Thyroid gland (tissue), 4 donors: ENCODE measurements at regions not wholly inside any gene's neighbourhood (a gene's known extent, or its start where the extent isn't known, plus 50 kb on each side); places are given as distances from the start of the nearest gene placed in this dataset.
"Not testable (repeated sequence)": the region's sequence is repeated elsewhere in the genome, so short reads cannot be mapped to it uniquely, and the experiment has no call there.

Source experiments
- DNase-seq, 2 donors: peaks; one replicate each; pipeline ENCODE4 v3.0.0-alpha.2; 2019
- H3K27ac ChIP-seq, 3 donors: fragments of 200-600 bp; sonication (generic); 1 replicate in 2 of 3; 2 replicates in 1 of 3; pipeline ENCODE4 v1.5.1; 2016 to 2019; ENCODE audit warnings: mild to moderate bottlenecking in 1 of 3, moderate library complexity in 1 of 3
- H3K27me3 ChIP-seq: fragments of 200-600 bp; sonication (generic); one replicate; pipeline ENCODE4 v1.5.1; 2019
- H3K36me3 ChIP-seq, 2 donors: fragments of 200-600 bp; sonication (generic); one replicate each; pipeline ENCODE4 v1.5.1; 2016 to 2019
- H3K4me1 ChIP-seq, 2 donors: fragments of 200-600 bp; sonication (generic); one replicate each; pipeline ENCODE4 v1.5.1; 2017 to 2019
- H3K4me3 ChIP-seq, 3 donors: fragments of 200-600 bp; sonication (generic); replicated peaks in 1 of 3; 1 replicate in 2 of 3; 2 replicates in 1 of 3; pipeline ENCODE4 v1.5.1; 2016; ENCODE audit warnings: mild to moderate bottlenecking in 1 of 3
- H3K9me3 ChIP-seq: fragments of 200-600 bp; sonication (generic); one replicate; pipeline ENCODE4 v1.5.1; 2017
- POLR2A ChIP-seq, 2 donors: fragments of 450-650 bp; IDR thresholded peaks; one replicate each; pipeline ENCODE4 v1.6.1; 2017; ENCODE audit warnings: antibody characterized with exemption in 2 of 2, mild to moderate bottlenecking in 2 of 2, moderate library complexity in 1 of 2
- WGBS, 2 donors: methylation state at CpG; one replicate each; pipeline ENCODE4 v1.1.5; 2017; 5-methylcytosine and 5-hydroxymethylcytosine counted together
- intact Hi-C: fragments of 100-400 bp; cut with DNase I; formaldehyde crosslinking; loops from one replicate; pipeline ENCODE4 v1.15.1; 2023
- TF ChIP-seq, protein P1 (sequence below), 6 experiments: fragments of 200-600 bp in 3 of 6; fragments of 450-650 bp in 3 of 6; sonication (generic) in 3 of 6; IDR thresholded peaks; one replicate each; pipeline ENCODE4 v1.5.1; 2016 to 2019; ENCODE audit warnings: antibody characterized with exemption in 6 of 6, mild to moderate bottlenecking in 2 of 6, inconsistent platforms in 1 of 6, moderate library complexity in 1 of 6

DNA sequence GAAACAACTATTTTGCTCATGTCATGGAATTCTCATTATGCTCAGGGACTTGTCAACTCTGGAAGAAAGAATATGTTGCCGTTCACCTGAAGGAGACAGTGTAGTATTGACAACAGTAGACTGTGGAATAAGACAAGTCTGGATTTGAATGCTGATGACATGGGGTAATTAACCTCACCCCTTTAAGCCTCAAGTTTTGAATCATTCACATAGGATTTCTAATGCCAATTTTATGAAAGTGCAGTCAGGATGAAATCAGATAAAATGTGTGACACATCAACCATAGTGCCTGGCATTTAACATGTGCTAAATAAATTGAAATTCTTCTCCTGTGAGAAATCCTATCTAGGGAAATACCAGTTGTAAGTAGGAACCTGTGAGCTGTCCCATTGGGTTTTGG, 305.8 kb downstream of the KIF20B start:
- H3K4me1 ChIP-seq, result no peaks in the 10 kb centered on the region
- intact Hi-C loops, result no loop called here
- TF ChIP-seq, protein P1, sequence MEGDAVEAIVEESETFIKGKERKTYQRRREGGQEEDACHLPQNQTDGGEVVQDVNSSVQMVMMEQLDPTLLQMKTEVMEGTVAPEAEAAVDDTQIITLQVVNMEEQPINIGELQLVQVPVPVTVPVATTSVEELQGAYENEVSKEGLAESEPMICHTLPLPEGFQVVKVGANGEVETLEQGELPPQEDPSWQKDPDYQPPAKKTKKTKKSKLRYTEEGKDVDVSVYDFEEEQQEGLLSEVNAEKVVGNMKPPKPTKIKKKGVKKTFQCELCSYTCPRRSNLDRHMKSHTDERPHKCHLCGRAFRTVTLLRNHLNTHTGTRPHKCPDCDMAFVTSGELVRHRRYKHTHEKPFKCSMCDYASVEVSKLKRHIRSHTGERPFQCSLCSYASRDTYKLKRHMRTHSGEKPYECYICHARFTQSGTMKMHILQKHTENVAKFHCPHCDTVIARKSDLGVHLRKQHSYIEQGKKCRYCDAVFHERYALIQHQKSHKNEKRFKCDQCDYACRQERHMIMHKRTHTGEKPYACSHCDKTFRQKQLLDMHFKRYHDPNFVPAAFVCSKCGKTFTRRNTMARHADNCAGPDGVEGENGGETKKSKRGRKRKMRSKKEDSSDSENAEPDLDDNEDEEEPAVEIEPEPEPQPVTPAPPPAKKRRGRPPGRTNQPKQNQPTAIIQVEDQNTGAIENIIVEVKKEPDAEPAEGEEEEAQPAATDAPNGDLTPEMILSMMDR (IDR thresholded peaks at IDR 0.05), result no peak
- no peak for TF ChIP-seq POLR2A (IDR thresholded peaks at IDR 0.05)
- H3K4me3 ChIP-seq, result no peak overlapping the region
- H3K27ac ChIP-seq, result no peak overlapping the region
- DNase-seq, result no peak
- WGBS, 2 donors, result 89% methylated on average over 1 of the region's 1 CpG
- H3K27me3 ChIP-seq, result no peaks in the 10 kb centered on the region
- H3K36me3 ChIP-seq, result no peaks in the 10 kb centered on the region
- no peaks in the 10 kb centered on the region for H3K9me3 ChIP-seq

DNA sequence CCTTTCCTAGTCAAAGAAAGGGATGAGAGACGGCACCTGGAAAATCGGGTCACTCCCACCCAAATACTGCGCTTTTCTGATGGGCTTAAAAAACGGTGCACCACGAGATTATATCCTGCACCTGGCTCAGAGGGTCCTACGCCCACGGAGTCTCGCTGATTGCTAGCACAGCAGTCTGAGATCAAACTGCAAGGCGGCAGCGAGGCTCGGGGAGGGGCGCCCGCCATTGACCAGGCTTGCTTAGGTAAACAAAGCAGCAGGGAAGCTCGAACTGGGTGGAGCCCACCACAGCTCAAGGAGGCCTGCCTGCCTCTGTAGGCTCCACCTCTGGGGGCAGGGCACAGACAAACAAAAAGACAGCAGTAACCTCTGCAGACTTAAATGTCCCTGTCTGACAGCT, 309.9 kb downstream of the KIF20B start:
- H3K9me3 ChIP-seq, H3K4me3 ChIP-seq, H3K4me1 ChIP-seq, H3K27me3 ChIP-seq, DNase-seq, intact Hi-C loops, H3K36me3 ChIP-seq, H3K27ac ChIP-seq: not testable (repeated sequence)
- WGBS, 2 donors, result 67 to 86% methylated on average over 12 to 14 of the region's 14 CpGs

DNA sequence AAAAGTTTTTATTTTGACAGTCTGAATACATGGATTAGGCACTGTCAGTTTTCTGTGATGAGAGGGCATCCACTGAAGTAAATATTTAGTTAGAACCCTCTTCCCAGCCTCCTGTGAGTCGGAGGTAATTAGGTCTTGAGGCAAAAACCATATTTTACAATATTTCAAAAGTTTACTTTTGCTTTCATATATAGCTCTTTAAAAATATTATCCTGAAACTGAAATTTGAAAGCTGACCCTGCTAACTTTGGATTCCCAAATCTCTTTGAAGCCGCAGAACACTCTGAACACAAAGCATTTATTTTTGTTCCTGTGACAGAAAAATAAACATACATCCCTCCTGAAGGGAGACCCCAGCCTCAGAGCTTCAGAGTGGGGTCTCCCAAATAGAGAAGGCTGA, 317.4 kb downstream of the KIF20B start:
- WGBS, 2 donors, result 62 to 66% methylated on average over 2 of the region's 2 CpGs
- no peaks in the 10 kb centered on the region for H3K4me1 ChIP-seq
- no peaks in the 10 kb centered on the region for H3K9me3 ChIP-seq
- DNase-seq, result no peak
- no peaks in the 10 kb centered on the region for H3K36me3 ChIP-seq
- intact Hi-C loops, result no loop called here
- H3K27me3 ChIP-seq, result no peaks in the 10 kb centered on the region
- no peak overlapping the region for H3K4me3 ChIP-seq
- no peak for TF ChIP-seq POLR2A (IDR thresholded peaks at IDR 0.05)
- TF ChIP-seq, protein P1 (IDR thresholded peaks at IDR 0.05), result no peak
- H3K27ac ChIP-seq, result no peak overlapping the region

DNA sequence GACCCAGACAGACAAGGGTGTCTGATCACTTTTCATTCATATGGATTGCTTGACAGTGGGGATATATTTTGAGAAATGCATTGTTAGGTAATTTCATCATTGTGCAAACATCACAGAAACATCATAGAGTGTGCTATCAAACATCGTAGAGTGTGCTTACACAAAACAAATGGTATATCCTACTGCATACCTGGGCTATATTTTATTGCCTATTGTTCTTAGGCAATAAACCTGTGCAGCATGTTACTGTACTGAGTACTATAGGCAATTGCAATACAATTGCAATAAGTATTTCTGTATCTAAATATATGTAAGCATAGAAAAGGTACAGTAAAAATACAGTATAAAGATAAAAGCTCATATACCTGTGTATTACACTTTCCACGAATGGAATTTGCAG, 319.1 kb downstream of the KIF20B start:
- no peaks in the 10 kb centered on the region for H3K4me1 ChIP-seq
- H3K27ac ChIP-seq, result no peak overlapping the region
- H3K36me3 ChIP-seq, result no peaks in the 10 kb centered on the region
- intact Hi-C loops, result no loop called here
- DNase-seq, result no peak
- TF ChIP-seq POLR2A (IDR thresholded peaks at IDR 0.05), result no peak
- TF ChIP-seq, protein P1 (IDR thresholded peaks at IDR 0.05), result no peak
- no peaks in the 10 kb centered on the region for H3K9me3 ChIP-seq
- no peaks in the 10 kb centered on the region for H3K27me3 ChIP-seq
- 86 to 92% methylated on average over 2 of the region's 2 CpGs for WGBS, 2 donors
- no peak overlapping the region for H3K4me3 ChIP-seq

DNA sequence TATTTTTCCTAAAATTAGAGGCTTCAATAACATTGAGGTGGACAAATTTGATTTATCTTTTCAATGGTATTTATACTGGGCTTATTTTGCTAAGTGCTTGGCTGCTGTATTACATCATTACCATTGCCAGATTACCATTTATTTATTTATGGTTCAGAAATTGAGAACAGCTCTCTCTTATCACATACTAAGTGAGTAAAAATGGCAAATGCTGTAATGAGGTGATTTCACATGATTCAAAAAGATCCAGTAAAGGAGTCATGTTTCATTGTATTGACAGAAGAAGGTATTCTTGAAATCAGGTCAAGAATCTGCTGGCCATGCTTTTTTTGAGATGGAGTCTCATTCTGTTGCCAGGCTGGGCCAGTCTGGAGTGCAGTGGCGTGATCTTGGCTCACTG, 322.6 kb downstream of the KIF20B start:
- no peak for TF ChIP-seq POLR2A (IDR thresholded peaks at IDR 0.05)
- TF ChIP-seq, protein P1 (IDR thresholded peaks at IDR 0.05), result no peak
- no peaks in the 10 kb centered on the region for H3K9me3 ChIP-seq
- no peak overlapping the region for H3K27ac ChIP-seq
- no peaks in the 10 kb centered on the region for H3K36me3 ChIP-seq
- WGBS, 2 donors, result 33 to 60% methylated on average over 1 of the region's 1 CpG
- H3K4me1 ChIP-seq, result no peaks in the 10 kb centered on the region
- no peak overlapping the region for H3K4me3 ChIP-seq
- intact Hi-C loops, result no loop called here
- DNase-seq, result no peak
- H3K27me3 ChIP-seq, result no peaks in the 10 kb centered on the region

DNA sequence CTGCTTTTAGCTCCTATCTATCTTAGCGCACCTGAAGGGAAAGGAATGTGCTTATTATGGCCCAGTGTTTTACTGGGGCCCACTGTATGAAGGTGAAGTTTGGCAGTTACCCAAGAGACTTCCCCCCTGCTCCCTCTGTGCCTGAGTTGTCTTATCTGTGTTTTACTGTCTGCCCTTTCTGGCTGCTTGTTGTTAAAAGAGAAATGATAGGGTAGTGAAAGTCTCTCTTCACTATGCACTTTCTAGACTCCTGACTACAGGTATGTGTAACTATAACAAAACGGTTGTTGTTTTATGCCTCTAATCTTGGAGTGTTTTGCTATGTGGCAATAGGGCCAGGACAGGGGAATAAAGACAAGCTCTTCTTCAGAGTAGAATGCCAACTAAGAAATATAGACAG, 326.9 kb downstream of the KIF20B start:
- H3K4me1 ChIP-seq, result no peaks in the 10 kb centered on the region
- intact Hi-C loops, result no loop called here
- no peak for DNase-seq
- TF ChIP-seq POLR2A (IDR thresholded peaks at IDR 0.05), result no peak
- TF ChIP-seq, protein P1 (IDR thresholded peaks at IDR 0.05), result no peak
- H3K36me3 ChIP-seq, result no peaks in the 10 kb centered on the region
- no peak overlapping the region for H3K27ac ChIP-seq
- H3K9me3 ChIP-seq, result no peaks in the 10 kb centered on the region
- H3K27me3 ChIP-seq, result no peaks in the 10 kb centered on the region
- WGBS, 2 donors, result 37 to 60% methylated on average over 2 of the region's 2 CpGs
- H3K4me3 ChIP-seq, result no peak overlapping the region
